WTC11 (cell line): ENCODE measurements at regions not wholly inside any gene's neighbourhood (a gene's known extent, or its start where the extent isn't known, plus 50 kb on each side); places are given as distances from the start of the nearest gene placed in this dataset.

Experiments used
- ATF3 ChIP-seq: sonication (generic); formaldehyde crosslinking; conservative IDR thresholded peaks from 2 replicates; pipeline ENCODE4 v1.8.1; 2022; ENCODE audit warnings: mild to moderate bottlenecking, missing genetic modification reagents
- CTCF ChIP-seq: fragments of 200-600 bp; IDR thresholded peaks from 2 replicates; pipeline ENCODE4 v1.8.0; 2022; ENCODE audit warnings: antibody characterized with exemption
- E2F4 ChIP-seq: sonication (generic); formaldehyde crosslinking; IDR thresholded peaks from 2 replicates; pipeline ENCODE4 v1.8.1; 2022; ENCODE audit warnings: low read depth, mild to moderate bottlenecking, moderate library complexity, missing genetic modification reagents, borderline replicate concordance
- NFYB ChIP-seq: sonication (generic); formaldehyde crosslinking; conservative IDR thresholded peaks from 2 replicates; pipeline ENCODE4 v1.8.0; 2022; ENCODE audit warnings: low read depth, missing genetic modification reagents
- USF2 ChIP-seq: sonication (generic); formaldehyde crosslinking; IDR thresholded peaks from 2 replicates; pipeline ENCODE4 v1.8.1; 2023; ENCODE audit warnings: mild to moderate bottlenecking, missing genetic modification reagents, moderate library complexity

- TF ChIP-seq NFYB (no peak), E2F4 (CRISPR knock-in tag) (no peak), CTCF (no peak), ATF3 (no peak), USF2 (CRISPR knock-in tag) (no peak)
Observed at GRCh38 chr1:18039102-18039501, 68.5 kb upstream of the IGSF21 start.
